Cardiac muscle cell (in vitro differentiated cells and primary cell): ENCODE measurements at regions not wholly inside any gene's neighbourhood (a gene's known extent, or its start where the extent isn't known, plus 50 kb on each side); places are given as distances from the start of the nearest gene placed in this dataset.

ENCODE experiments used
- DNase-seq, 2 donors: peaks; one replicate each; pipeline versions ENCODE4 v3.0.0 to v3.0.0-alpha.2; 2010 to 2017; ENCODE audit warnings: low read depth in 1 of 2, low spot score in 1 of 2
- H3K27ac ChIP-seq: fragments of 200-600 bp; sonication (generic); 2 replicates; pipeline ENCODE4 v1.5.1; 2016
- H3K27me3 ChIP-seq: fragments of 200-600 bp; sonication (generic); 2 replicates; pipeline ENCODE4 v1.6.0; 2016; ENCODE audit warnings: control low read depth
- H3K36me3 ChIP-seq: fragments of 200-600 bp; sonication (generic); 2 replicates; pipeline ENCODE4 v1.5.1; 2016; ENCODE audit warnings: control low read depth
- H3K4me1 ChIP-seq: fragments of 200-600 bp; sonication (generic); 2 replicates; pipeline ENCODE4 v1.8.1; 2017; ENCODE audit warnings: low read depth, mild to moderate bottlenecking, mixed run types
- H3K4me3 ChIP-seq: fragments of 200-600 bp; sonication (generic); 2 replicates; pipeline ENCODE4 v1.5.1; 2016; ENCODE audit warnings: mild to moderate bottlenecking
- H3K9me3 ChIP-seq: fragments of 200-600 bp; sonication (generic); 2 replicates; pipeline ENCODE4 v1.5.1; 2017; ENCODE audit warnings: low read depth, mild to moderate bottlenecking, control low read depth
- TF ChIP-seq, protein P1 (sequence below): IDR thresholded peaks from 2 replicates; pipeline ENCODE4 v1.5.1; 2012; ENCODE audit warnings: low read depth, mild to moderate bottlenecking, low read length

DNA sequence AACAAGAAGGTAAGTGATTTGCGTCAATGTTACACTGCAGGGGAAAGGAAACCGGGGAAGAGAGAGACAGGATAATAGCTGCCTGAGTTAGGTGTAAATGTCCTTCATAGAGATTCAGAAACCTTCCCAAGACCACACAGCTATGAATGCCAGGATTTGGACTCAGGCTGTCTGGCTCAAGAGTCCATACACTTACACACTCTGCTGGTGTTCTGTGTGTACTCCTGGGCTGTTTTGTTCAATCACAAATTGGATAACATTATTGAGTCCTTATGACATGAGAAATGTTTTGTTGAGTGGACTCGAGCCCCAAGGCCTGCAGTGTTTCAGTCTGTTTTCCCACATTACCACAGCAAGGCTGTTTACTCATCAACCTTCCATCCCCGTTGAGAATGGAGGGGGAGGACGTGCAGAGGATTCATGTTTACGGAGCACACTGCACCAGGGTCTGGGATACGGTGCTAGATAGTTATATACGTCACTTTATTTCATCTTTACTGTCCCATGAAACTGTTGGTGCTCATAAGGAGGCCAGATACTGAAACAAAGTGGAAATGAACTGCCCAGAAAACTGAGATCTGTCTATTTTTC, 450.8 kb downstream of the HAPSTR1 start:
- Histone ChIP-seq H3K4me3 (no peak overlapping the region), H3K4me1 (no peaks in the 10 kb centered on the region), H3K27me3 (no peaks in the 10 kb centered on the region), H3K36me3 (no peaks in the 10 kb centered on the region), H3K27ac (no peak overlapping the region), H3K9me3 (no peaks in the 10 kb centered on the region)
- no peak for DNase-seq
- TF ChIP-seq, protein P1, sequence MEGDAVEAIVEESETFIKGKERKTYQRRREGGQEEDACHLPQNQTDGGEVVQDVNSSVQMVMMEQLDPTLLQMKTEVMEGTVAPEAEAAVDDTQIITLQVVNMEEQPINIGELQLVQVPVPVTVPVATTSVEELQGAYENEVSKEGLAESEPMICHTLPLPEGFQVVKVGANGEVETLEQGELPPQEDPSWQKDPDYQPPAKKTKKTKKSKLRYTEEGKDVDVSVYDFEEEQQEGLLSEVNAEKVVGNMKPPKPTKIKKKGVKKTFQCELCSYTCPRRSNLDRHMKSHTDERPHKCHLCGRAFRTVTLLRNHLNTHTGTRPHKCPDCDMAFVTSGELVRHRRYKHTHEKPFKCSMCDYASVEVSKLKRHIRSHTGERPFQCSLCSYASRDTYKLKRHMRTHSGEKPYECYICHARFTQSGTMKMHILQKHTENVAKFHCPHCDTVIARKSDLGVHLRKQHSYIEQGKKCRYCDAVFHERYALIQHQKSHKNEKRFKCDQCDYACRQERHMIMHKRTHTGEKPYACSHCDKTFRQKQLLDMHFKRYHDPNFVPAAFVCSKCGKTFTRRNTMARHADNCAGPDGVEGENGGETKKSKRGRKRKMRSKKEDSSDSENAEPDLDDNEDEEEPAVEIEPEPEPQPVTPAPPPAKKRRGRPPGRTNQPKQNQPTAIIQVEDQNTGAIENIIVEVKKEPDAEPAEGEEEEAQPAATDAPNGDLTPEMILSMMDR: no peak

DNA sequence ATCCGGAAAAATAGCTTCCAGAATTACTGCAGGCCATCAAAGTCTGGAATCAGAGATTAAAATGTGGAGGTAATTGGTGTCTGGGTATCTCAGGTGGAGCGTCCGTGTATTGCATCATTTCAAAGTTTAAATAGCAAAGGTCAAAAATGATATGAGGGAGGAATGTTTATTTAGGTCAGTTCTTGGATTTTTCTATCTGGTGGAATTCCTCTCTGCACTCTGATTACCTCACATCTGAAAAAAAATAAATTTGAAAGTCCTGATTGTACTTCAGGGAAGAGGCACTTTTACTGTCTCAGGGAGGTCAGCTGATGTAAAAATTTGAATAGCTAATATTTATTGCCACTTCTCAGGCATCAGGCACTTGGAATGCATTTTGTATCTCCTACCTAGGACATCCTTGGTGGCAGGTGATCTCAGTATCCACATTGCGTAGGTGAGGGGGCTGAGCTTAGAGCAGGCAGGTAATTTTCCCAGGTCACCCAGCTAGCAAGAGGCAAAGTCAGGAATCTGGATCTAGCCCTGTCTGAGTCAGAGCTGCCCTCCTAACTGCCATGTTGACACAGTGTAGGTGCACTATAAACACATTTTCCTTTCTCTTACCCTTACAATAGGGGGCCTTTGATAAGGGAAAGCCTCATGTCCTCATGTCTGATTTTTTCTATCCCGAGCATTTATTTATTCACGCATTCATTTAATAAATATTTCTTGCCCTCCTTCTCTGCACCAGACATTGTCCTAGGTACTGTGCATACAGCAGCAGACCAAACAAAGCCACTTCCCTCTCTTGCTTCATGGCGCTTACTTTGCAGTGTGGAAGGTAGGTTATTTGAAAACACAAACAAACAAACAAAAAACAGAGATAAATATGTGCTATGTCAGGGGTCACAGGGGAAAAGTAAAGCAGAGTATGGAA, 454.3 kb downstream of the HAPSTR1 start:
- H3K9me3 ChIP-seq: no peaks in the 10 kb centered on the region
- TF ChIP-seq, protein P1: no peak
- no peaks in the 10 kb centered on the region for H3K4me1 ChIP-seq
- H3K36me3 ChIP-seq: no peaks in the 10 kb centered on the region
- no peak overlapping the region for H3K27ac ChIP-seq
- H3K27me3 ChIP-seq: no peaks in the 10 kb centered on the region
- H3K4me3 ChIP-seq: no peak overlapping the region
- DNase-seq: no peak

- Histone ChIP-seq H3K27ac (no peak overlapping the region), H3K27me3 (no peaks in the 10 kb centered on the region), H3K4me1 (no peaks in the 10 kb centered on the region), H3K9me3 (no peaks in the 10 kb centered on the region), H3K36me3 (no peaks in the 10 kb centered on the region), H3K4me3 (no peak overlapping the region)
- TF ChIP-seq, protein P1: no peak
- no peak for DNase-seq
Observed at GRCh38 chr16:9546438-9546786, 455.0 kb downstream of the HAPSTR1 start.

- Histone ChIP-seq H3K4me3 (no peak overlapping the region), H3K27ac (no peak overlapping the region), H3K4me1 (no peaks in the 10 kb centered on the region), H3K36me3 (no peaks in the 10 kb centered on the region), H3K9me3 (no peaks in the 10 kb centered on the region), H3K27me3 (no peaks in the 10 kb centered on the region)
- TF ChIP-seq, protein P1: no peak
- DNase-seq: no peak
Observed at GRCh38 chr16:9549487-9549886, 458.0 kb downstream of the HAPSTR1 start.

DNA sequence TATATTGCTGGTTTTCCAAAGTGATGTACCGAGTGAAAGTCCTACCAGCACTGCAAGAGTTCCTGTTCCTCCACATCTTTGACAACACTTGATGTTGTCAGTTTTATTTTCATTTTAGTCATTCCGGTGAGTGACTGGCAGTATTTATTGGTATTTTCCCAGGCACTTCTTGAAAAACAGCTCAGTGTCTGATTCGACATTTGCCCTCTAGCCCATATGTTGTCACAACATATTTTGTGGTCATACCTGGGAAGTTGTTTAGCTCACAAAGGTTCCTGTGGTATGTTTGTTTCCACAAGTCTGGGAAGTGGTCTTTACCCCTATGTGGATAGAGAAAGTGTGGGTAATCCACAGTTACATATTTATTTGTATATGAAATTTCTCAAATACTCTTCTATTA, 463.6 kb downstream of the HAPSTR1 start:
- TF ChIP-seq, protein P1: no peak
- Histone ChIP-seq H3K36me3 (no peaks in the 10 kb centered on the region), H3K4me1 (no peaks in the 10 kb centered on the region), H3K9me3 (no peaks in the 10 kb centered on the region), H3K4me3 (no peak overlapping the region), H3K27me3 (no peaks in the 10 kb centered on the region), H3K27ac (no peak overlapping the region)
- DNase-seq: no peak
